Activated CD4-positive, alpha-beta memory T cell treated with anti-CD3 and anti-CD28 coated beads for 36 hours (primary cell): ENCODE measurements at regions not wholly inside any gene's neighbourhood (a gene's known extent, or its start where the extent isn't known, plus 50 kb on each side); places are given as distances from the start of the nearest gene placed in this dataset.

Source experiments
- CTCF ChIA-PET: fragments of 350-600 bp; sonication (Branson Sonifier 250); formaldehyde crosslinking; loops from one replicate; lab custom pipeline; 2021; ENCODE audit warnings: antibody characterized with exemption, inconsistent platforms; lab: Charles Lee
- POLR2A ChIA-PET: fragments of 350-600 bp; sonication (Branson Sonifier 250); formaldehyde crosslinking; loops from one replicate; lab custom pipeline; 2021; ENCODE audit warnings: antibody characterized with exemption; lab: Charles Lee
- DNase-seq: peaks from one replicate; pipeline ENCODE4 v3.0.0-alpha.2; 2020
- H3K27ac Mint-ChIP-seq: one replicate; pipeline ENCODE4 v1.8.0; 2021; ENCODE audit warnings: mixed read lengths
- H3K27me3 Mint-ChIP-seq: one replicate; pipeline ENCODE4 v1.8.0; 2021; ENCODE audit warnings: mixed read lengths
- H3K36me3 Mint-ChIP-seq: one replicate; pipeline ENCODE4 v1.8.0; 2021; ENCODE audit warnings: mixed read lengths
- H3K4me1 Mint-ChIP-seq: one replicate; pipeline ENCODE4 v1.8.0; 2021; ENCODE audit warnings: low read depth, mixed read lengths
- H3K4me3 Mint-ChIP-seq: one replicate; pipeline ENCODE4 v1.8.0; 2021; ENCODE audit warnings: mild to moderate bottlenecking, mixed read lengths
- H3K9me3 Mint-ChIP-seq: one replicate; pipeline ENCODE4 v1.8.0; 2021; ENCODE audit warnings: mixed read lengths
- intact Hi-C: fragments of 100-400 bp; cut with micrococcal nuclease; formaldehyde crosslinking; loops from one replicate; pipeline ENCODE4 v1.15.1; 2023

DNA sequence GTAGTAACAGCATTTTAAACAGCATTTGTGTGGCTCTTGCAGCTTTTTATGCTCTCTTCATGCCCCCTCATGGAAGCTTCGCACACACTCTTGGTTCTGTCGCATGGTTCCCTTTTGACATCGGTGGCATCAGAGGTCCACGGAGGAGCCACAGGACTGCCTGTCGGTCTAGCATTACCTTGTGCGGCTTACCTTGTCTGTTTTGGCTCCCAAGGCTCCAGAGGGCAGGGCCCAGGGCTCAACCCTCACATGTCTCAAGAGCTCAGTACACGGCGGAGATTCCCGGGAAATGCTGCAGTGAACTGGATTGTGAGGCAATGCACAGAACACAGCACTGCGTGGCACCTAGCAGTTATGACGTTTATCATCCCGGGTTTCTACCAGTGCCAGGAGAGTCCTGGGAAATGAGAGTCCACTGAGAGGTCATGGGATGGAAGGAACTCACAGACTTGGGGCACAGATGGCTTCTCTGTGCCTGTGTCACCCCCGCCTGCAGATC lies 1015.8 kb downstream of the TBC1D22A start:
- no peaks in the 10 kb centered on the region for H3K4me1 Mint-ChIP-seq
- no peaks in the 10 kb centered on the region for H3K27me3 Mint-ChIP-seq

GRCh38 chr22:47777426-47777825 lies 1015.0 kb downstream of the TBC1D22A start:
- CTCF ChIA-PET = no interaction called here
- H3K27ac Mint-ChIP-seq = no peak overlapping the region
- no peak for DNase-seq
- POLR2A ChIA-PET = no interaction called here
- peaks cover 1% of the 10 kb centered on the region for H3K27me3 Mint-ChIP-seq
- H3K36me3 Mint-ChIP-seq = no peaks in the 10 kb centered on the region
- H3K4me3 Mint-ChIP-seq = no peak overlapping the region
- intact Hi-C loops = no loop called here
- H3K9me3 Mint-ChIP-seq = no peaks in the 10 kb centered on the region
- no peaks in the 10 kb centered on the region for H3K4me1 Mint-ChIP-seq

More for the DNA sequence above, 1015.8 kb downstream of the TBC1D22A start:
- no peaks in the 10 kb centered on the region for H3K36me3 Mint-ChIP-seq
- H3K9me3 Mint-ChIP-seq = no peaks in the 10 kb centered on the region
- no peak overlapping the region for H3K27ac Mint-ChIP-seq
- no peak for DNase-seq
- ChIA-PET CTCF (no interaction called here), POLR2A (no interaction called here)
- intact Hi-C loops = no loop called here
- H3K4me3 Mint-ChIP-seq = no peak overlapping the region

DNA sequence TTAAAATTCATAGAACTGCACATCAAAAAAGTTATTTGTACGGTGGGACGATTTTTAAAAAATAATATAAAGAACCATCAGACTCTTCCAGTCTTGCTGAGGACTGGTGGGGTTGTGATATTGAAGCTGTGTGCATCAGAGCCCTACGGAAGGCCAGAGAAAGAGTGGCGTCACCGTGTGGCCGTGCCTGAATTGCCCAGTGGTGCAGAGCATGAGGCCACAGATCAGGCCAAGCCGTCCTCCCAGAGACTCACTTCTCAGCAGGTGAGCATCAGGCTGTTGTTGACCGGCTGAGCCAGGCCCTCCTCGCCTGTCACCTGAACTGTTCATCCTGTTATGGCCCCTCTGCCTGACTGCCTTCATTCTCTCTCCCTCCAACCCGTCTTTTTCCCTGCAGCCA lies 1013.9 kb downstream of the TBC1D22A start:
- no peak overlapping the region for H3K4me3 Mint-ChIP-seq
- no peak overlapping the region for H3K27ac Mint-ChIP-seq

GRCh38 chr22:47775686-47776085 lies 1013.2 kb downstream of the TBC1D22A start:
- Mint-ChIP-seq H3K4me1 (no peaks in the 10 kb centered on the region), H3K27me3 (peaks cover 2% of the 10 kb centered on the region), H3K9me3 (no peaks in the 10 kb centered on the region), H3K27ac (no peak overlapping the region), H3K36me3 (no peaks in the 10 kb centered on the region), H3K4me3 (no peak overlapping the region)
- intact Hi-C loops = no loop called here
- ChIA-PET CTCF (no interaction called here), POLR2A (no interaction called here)
- DNase-seq = no peak

More for the DNA sequence above, 1013.9 kb downstream of the TBC1D22A start:
- H3K36me3 Mint-ChIP-seq = no peaks in the 10 kb centered on the region
- no peaks in the 10 kb centered on the region for H3K4me1 Mint-ChIP-seq
- ChIA-PET POLR2A (no interaction called here), CTCF (no interaction called here)
- DNase-seq = no peak
- H3K27me3 Mint-ChIP-seq = peaks cover 2% of the 10 kb centered on the region
- no peaks in the 10 kb centered on the region for H3K9me3 Mint-ChIP-seq
- intact Hi-C loops = no loop called here

GRCh38 chr22:47775191-47775590 lies 1012.7 kb downstream of the TBC1D22A start:
- DNase-seq = no peak
- Mint-ChIP-seq H3K27ac (no peak overlapping the region), H3K27me3 (peaks cover 2% of the 10 kb centered on the region), H3K4me1 (no peaks in the 10 kb centered on the region), H3K4me3 (no peak overlapping the region), H3K36me3 (no peaks in the 10 kb centered on the region), H3K9me3 (no peaks in the 10 kb centered on the region)
- POLR2A ChIA-PET = no interaction called here
- CTCF ChIA-PET = no interaction called here
- intact Hi-C loops = no loop called here

DNA sequence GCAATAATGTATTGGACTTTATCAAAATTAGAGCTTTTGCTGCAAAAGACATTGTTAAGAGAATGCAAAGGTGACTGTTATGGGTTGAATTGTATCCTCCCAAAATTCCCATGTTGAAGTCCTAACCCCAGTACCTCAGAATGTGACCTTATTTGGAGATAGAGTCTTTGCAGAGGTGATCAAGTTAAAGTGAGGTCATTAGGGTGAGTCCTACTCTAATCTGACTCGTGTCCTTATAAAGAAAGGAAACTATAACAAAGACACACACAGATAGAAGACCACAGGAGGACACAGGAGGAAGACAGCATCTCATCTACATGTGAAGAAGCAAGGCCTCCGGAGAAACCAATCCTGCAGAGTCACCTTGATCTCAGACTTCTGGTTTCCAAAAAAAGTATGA lies 1011.2 kb downstream of the TBC1D22A start:
- Mint-ChIP-seq H3K27me3 (peaks cover 6% of the 10 kb centered on the region), H3K9me3 (no peaks in the 10 kb centered on the region)
- intact Hi-C loops = no loop called here

GRCh38 chr22:47772864-47773263 lies 1010.4 kb downstream of the TBC1D22A start:
- Mint-ChIP-seq H3K36me3 (no peaks in the 10 kb centered on the region), H3K27ac (no peak overlapping the region), H3K4me1 (no peaks in the 10 kb centered on the region), H3K27me3 (peaks cover 6% of the 10 kb centered on the region), H3K9me3 (no peaks in the 10 kb centered on the region), H3K4me3 (no peak overlapping the region)
- no peak for DNase-seq
- CTCF ChIA-PET = no interaction called here
- intact Hi-C loops = no loop called here
- POLR2A ChIA-PET = no interaction called here

More for the DNA sequence above, 1011.2 kb downstream of the TBC1D22A start:
- H3K4me3 Mint-ChIP-seq = no peak overlapping the region
- no peaks in the 10 kb centered on the region for H3K4me1 Mint-ChIP-seq
- no peak overlapping the region for H3K27ac Mint-ChIP-seq
- no peaks in the 10 kb centered on the region for H3K36me3 Mint-ChIP-seq
- ChIA-PET POLR2A (no interaction called here), CTCF (no interaction called here)
- DNase-seq = no peak

DNA sequence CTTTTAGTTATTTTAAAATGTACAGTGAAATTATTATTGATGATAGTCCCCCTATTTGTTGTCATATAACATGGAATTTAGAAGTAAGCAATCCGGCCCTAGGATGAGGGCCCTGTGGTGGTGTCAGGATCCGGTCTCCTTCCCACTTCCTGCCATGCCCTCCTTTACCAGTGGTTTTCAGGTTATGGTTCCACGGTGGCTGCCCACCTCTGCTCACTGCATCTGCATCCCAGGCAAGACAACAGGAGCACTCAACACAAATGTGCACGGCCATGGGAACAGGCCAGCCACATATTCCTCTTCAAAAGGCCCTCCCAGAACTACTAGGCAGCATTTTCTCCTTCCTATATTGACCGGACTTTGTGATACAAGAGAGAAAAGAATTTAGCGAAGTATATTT lies 1007.2 kb downstream of the TBC1D22A start:
- POLR2A ChIA-PET = no interaction called here
- Mint-ChIP-seq H3K27ac (no peak overlapping the region), H3K4me1 (no peaks in the 10 kb centered on the region)

DNA sequence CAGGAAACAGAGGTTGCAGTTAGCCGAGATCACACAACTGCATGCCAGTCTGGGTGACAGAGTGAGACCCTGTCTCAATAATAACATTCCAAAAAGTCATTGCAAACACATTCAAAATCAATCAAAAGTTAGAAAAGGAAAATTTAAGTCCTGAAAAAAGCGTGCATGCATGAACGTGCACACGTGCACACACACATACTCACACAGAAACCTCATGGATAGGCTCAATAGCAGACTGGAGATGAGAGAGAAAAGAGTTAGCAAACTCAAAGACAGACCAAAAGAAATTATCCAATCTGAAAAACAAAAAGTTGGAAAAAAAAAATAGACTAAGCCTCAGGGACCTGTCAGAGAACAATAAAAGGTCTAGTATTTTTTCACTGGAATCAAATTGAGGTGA lies 1005.6 kb downstream of the TBC1D22A start:
- Mint-ChIP-seq H3K4me3 (no peak overlapping the region), H3K27ac (no peak overlapping the region), H3K9me3 (no peaks in the 10 kb centered on the region), H3K4me1 (no peaks in the 10 kb centered on the region), H3K36me3 (no peaks in the 10 kb centered on the region), H3K27me3 (peaks cover 13% of the 10 kb centered on the region)
- DNase-seq = no peak
- POLR2A ChIA-PET = no interaction called here
- CTCF ChIA-PET = no interaction called here
- intact Hi-C loops = no loop called here

More for the DNA sequence above, 1007.2 kb downstream of the TBC1D22A start:
- no peak overlapping the region for H3K4me3 Mint-ChIP-seq
- intact Hi-C loops = no loop called here
- H3K27me3 Mint-ChIP-seq = peaks cover 12% of the 10 kb centered on the region
- H3K9me3 Mint-ChIP-seq = no peaks in the 10 kb centered on the region
- CTCF ChIA-PET = no interaction called here
- DNase-seq = no peak
- no peaks in the 10 kb centered on the region for H3K36me3 Mint-ChIP-seq

DNA sequence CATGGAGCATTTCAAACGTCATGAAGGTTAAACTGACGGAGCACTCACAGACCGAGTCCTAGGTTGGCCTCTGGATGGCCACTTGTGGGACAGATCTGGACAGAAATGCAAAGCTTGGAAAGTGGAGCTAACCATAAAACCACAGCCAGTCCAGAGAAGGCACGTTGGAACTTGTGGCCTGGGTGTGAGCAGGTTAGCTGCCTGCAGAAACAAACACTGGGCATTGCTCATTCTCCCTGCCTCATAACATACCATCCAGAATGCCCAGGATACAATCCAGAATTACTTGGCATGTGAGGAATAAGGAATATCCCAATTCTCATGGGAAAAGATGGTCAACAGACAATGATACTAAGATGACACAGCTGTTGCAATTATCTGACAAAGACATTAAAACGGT lies 1005.0 kb downstream of the TBC1D22A start:
- no peaks in the 10 kb centered on the region for H3K4me1 Mint-ChIP-seq
- POLR2A ChIA-PET = no interaction called here
- peaks cover 11% of the 10 kb centered on the region for H3K27me3 Mint-ChIP-seq
- no peaks in the 10 kb centered on the region for H3K9me3 Mint-ChIP-seq
- CTCF ChIA-PET = no interaction called here
- DNase-seq = no peak
- no peak overlapping the region for H3K27ac Mint-ChIP-seq
- H3K36me3 Mint-ChIP-seq = no peaks in the 10 kb centered on the region
- H3K4me3 Mint-ChIP-seq = no peak overlapping the region
- intact Hi-C loops = no loop called here

GRCh38 chr22:47765757-47766156 lies 1003.3 kb downstream of the TBC1D22A start:
- no peak overlapping the region for H3K27ac Mint-ChIP-seq
- intact Hi-C loops = no loop called here
- POLR2A ChIA-PET = no interaction called here
- no peak overlapping the region for H3K4me3 Mint-ChIP-seq
- no peaks in the 10 kb centered on the region for H3K36me3 Mint-ChIP-seq
- peaks cover 11% of the 10 kb centered on the region for H3K27me3 Mint-ChIP-seq
- no peaks in the 10 kb centered on the region for H3K4me1 Mint-ChIP-seq
- DNase-seq = no peak
- no peaks in the 10 kb centered on the region for H3K9me3 Mint-ChIP-seq
- CTCF ChIA-PET = no interaction called here

DNA sequence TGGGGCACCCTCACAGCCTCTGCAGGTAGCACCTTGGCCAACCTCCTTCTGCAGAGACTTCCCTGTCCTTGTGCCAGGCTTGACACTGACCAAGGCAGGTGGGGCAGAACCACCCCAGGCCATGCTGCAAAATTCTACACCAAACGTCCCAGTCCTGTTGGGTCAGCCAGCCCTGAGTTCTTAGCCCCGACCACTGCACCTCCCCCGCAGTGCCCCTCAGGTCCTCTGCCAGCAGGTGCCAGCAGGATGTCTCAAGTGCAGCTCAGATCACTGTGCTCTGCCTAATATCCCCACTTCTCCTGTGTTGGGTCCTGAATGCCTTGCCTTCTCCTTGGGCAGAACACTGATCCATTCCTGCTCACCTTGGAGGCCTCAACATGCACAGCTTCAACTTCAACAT lies 999.7 kb downstream of the TBC1D22A start:
- no peak overlapping the region for H3K27ac Mint-ChIP-seq

GRCh38 chr22:47759909-47760308 lies 997.5 kb downstream of the TBC1D22A start:
- Mint-ChIP-seq H3K27ac (no peak overlapping the region), H3K4me1 (no peaks in the 10 kb centered on the region), H3K27me3 (peaks cover 3% of the 10 kb centered on the region), H3K4me3 (no peak overlapping the region), H3K9me3 (peaks cover 4% of the 10 kb centered on the region), H3K36me3 (no peaks in the 10 kb centered on the region)
- no peak for DNase-seq
- ChIA-PET POLR2A (no interaction called here), CTCF (no interaction called here)
- intact Hi-C loops = no loop called here

More for the DNA sequence above, 999.7 kb downstream of the TBC1D22A start:
- Mint-ChIP-seq H3K36me3 (no peaks in the 10 kb centered on the region), H3K27me3 (peaks cover 7% of the 10 kb centered on the region), H3K4me3 (no peak overlapping the region), H3K9me3 (no peaks in the 10 kb centered on the region), H3K4me1 (no peaks in the 10 kb centered on the region)
- intact Hi-C loops = no loop called here
- ChIA-PET CTCF (no interaction called here), POLR2A (no interaction called here)
- no peak for DNase-seq
